Loucy (cell line): ENCODE measurements at regions not wholly inside any gene's neighbourhood (a gene's known extent, or its start where the extent isn't known, plus 50 kb on each side); places are given as distances from the start of the nearest gene placed in this dataset.

ENCODE experiments used
- H2AFZ ChIP-seq: fragments of 200-600 bp; sonication (generic); 2 replicates; pipeline ENCODE4 v1.6.0; 2016; ENCODE audit warnings: antibody characterized with exemption, mild to moderate bottlenecking, low read length, moderate library complexity
- H3F3A ChIP-seq: fragments of 200-600 bp; 2 replicates; pipeline ENCODE4 v1.6.0; 2016; ENCODE audit warnings: antibody characterized with exemption, low read depth, mild to moderate bottlenecking
- H3K27me3 ChIP-seq: fragments of 200-600 bp; sonication (generic); 2 replicates; pipeline ENCODE4 v1.6.1; 2014; ENCODE audit warnings: low read length, mild to moderate bottlenecking; ENCODE audit not compliant: insufficient read depth, poor library complexity, severe bottlenecking
- H3K36me3 ChIP-seq: fragments of 200-600 bp; sonication (generic); 2 replicates; pipeline ENCODE4 v1.6.1; 2016; ENCODE audit warnings: low read length; ENCODE audit not compliant: insufficient read depth
- H3K4me1 ChIP-seq: fragments of 200-600 bp; sonication (generic); 2 replicates; pipeline ENCODE4 v1.5.1; 2014; ENCODE audit warnings: low read length, mild to moderate bottlenecking; ENCODE audit not compliant: insufficient read depth, poor library complexity, severe bottlenecking
- H3K4me2 ChIP-seq: fragments of 200-600 bp; sonication (generic); 2 replicates; pipeline ENCODE4 v1.6.0; 2014; ENCODE audit warnings: antibody characterized with exemption, low read length, low read depth, mild to moderate bottlenecking; ENCODE audit not compliant: poor library complexity, severe bottlenecking
- H3K4me3 ChIP-seq: fragments of 200-600 bp; sonication (generic); 2 replicates; pipeline ENCODE4 v1.5.1; 2014; ENCODE audit warnings: low read length, mild to moderate bottlenecking, mixed read lengths; ENCODE audit not compliant: poor library complexity, severe bottlenecking
- H3K79me2 ChIP-seq: fragments of 200-600 bp; sonication (generic); 2 replicates; pipeline ENCODE4 v1.6.1; 2014; ENCODE audit warnings: low read length; ENCODE audit not compliant: insufficient read depth
- H3K9ac ChIP-seq: fragments of 200-600 bp; sonication (generic); 2 replicates; pipeline ENCODE4 v1.6.0; 2014; ENCODE audit warnings: mild to moderate bottlenecking, low read depth, low read length, moderate library complexity; ENCODE audit not compliant: poor library complexity, severe bottlenecking
- H3K9me2 ChIP-seq: fragments of 200-600 bp; sonication (generic); replicated peaks from 2 replicates; pipeline ENCODE4 v1.6.1; 2016; ENCODE audit warnings: low read depth, low read length, mixed read lengths
- H3K9me3 ChIP-seq: fragments of 200-600 bp; sonication (generic); 2 replicates; pipeline ENCODE4 v1.6.1; 2014; ENCODE audit warnings: mild to moderate bottlenecking, antibody characterized with exemption, low read length, low read depth; ENCODE audit not compliant: insufficient read depth
- H4K20me1 ChIP-seq: fragments of 200-600 bp; sonication (generic); 2 replicates; pipeline ENCODE4 v1.6.0; 2014; ENCODE audit warnings: antibody characterized with exemption, low read length, mild to moderate bottlenecking; ENCODE audit not compliant: insufficient read depth, poor library complexity, severe bottlenecking
- EZH2phosphoT487 ChIP-seq: fragments of 200-600 bp; IDR thresholded peaks from 2 replicates; pipeline ENCODE4 v1.6.1; 2018; ENCODE audit warnings: antibody characterized with exemption, mild to moderate bottlenecking, moderate library complexity, borderline replicate concordance
- TF ChIP-seq, protein P1 (sequence below): fragments of 200-600 bp; sonication (generic); conservative IDR thresholded peaks from 2 replicates; pipeline ENCODE4 v1.5.1; 2014; ENCODE audit warnings: mild to moderate bottlenecking, antibody characterized with exemption, low read length

DNA sequence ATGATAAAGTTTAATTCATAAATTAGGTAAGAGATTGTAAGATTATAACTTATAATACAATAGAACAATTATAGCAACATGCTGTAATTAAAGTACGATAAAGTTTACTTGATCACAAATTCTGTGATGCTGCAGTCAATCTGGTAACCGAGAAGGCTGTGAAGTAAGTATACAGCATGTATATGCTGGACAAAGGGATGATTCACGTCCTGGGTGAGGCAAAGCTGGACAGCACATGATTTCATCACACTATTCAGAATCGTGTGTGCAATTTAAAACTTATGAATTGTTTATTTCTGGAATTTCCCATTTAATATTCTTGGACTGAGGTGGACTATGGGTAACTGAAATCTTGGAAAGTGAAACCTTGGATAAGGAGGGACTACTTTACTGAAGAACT, 522.2 kb upstream of the CNTNAP5 start:
- Histone ChIP-seq H3K4me2 (no peak overlapping the region), H3K4me3 (no peak overlapping the region), H3K36me3 (no peaks in the 10 kb centered on the region), H2AFZ (no peak overlapping the region), H3K9ac (no peak overlapping the region), H3K27me3 (no peaks in the 10 kb centered on the region), H3K4me1 (no peaks in the 10 kb centered on the region), H3K79me2 (no peaks in the 10 kb centered on the region), H3K9me2 (no peaks in the 10 kb centered on the region), H3K9me3 (no peaks in the 10 kb centered on the region), H4K20me1 (no peaks in the 10 kb centered on the region), H3F3A (no peaks in the 10 kb centered on the region)
- TF ChIP-seq, protein P1, sequence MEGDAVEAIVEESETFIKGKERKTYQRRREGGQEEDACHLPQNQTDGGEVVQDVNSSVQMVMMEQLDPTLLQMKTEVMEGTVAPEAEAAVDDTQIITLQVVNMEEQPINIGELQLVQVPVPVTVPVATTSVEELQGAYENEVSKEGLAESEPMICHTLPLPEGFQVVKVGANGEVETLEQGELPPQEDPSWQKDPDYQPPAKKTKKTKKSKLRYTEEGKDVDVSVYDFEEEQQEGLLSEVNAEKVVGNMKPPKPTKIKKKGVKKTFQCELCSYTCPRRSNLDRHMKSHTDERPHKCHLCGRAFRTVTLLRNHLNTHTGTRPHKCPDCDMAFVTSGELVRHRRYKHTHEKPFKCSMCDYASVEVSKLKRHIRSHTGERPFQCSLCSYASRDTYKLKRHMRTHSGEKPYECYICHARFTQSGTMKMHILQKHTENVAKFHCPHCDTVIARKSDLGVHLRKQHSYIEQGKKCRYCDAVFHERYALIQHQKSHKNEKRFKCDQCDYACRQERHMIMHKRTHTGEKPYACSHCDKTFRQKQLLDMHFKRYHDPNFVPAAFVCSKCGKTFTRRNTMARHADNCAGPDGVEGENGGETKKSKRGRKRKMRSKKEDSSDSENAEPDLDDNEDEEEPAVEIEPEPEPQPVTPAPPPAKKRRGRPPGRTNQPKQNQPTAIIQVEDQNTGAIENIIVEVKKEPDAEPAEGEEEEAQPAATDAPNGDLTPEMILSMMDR, result no peak
- no peak for TF ChIP-seq EZH2phosphoT487

DNA sequence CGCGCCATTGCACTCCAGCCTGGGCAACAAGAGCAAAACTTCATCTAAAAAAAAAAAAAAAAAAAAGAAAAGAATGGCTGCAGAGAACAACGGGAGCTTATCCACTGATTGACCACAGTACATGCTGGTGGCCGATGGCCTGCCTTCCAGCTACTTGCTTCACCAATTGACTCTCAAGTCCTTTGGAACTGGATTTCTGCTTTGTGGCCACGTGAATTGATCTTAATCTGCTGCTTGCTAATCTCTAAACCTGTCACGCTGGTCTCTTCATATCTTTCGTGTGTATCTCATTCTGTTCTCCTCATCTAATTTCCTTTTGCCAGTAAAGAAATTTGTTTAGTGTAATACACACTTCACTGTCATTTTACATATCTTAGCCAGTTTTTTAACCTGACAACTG, 512.5 kb upstream of the CNTNAP5 start:
- H3K79me2 ChIP-seq, result no peaks in the 10 kb centered on the region
- no peaks in the 10 kb centered on the region for H3K36me3 ChIP-seq
- no peaks in the 10 kb centered on the region for H3K4me1 ChIP-seq
- H3F3A ChIP-seq, result no peaks in the 10 kb centered on the region
- no peaks in the 10 kb centered on the region for H3K9me2 ChIP-seq
- H3K9me3 ChIP-seq, result no peaks in the 10 kb centered on the region
- H3K27me3 ChIP-seq, result no peaks in the 10 kb centered on the region
- no peaks in the 10 kb centered on the region for H4K20me1 ChIP-seq
- H3K9ac ChIP-seq, result no peak overlapping the region
- no peak for TF ChIP-seq EZH2phosphoT487
- TF ChIP-seq, protein P1, result no peak
- H2AFZ ChIP-seq, result no peak overlapping the region
- H3K4me2 ChIP-seq, result no peak overlapping the region
- H3K4me3 ChIP-seq, result no peak overlapping the region

DNA sequence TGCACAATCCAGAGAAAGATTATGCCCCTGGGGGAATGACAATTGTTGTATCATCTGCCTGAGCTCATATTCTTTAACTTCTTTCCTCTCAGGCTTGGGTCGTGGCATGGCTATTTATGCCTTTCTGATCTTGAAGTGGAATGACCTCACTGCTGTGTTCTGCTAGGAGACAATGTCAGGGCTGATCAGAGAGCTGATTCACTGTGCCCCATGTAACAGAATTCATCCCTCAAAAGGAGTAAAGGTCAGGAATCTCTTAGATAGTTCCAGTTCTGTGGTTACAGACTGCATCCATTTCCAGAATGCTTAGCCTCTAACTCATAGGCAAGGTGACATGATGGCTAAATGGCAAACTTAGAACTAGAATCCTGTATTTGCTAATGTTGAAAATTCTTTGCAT, 511.7 kb upstream of the CNTNAP5 start:
- TF ChIP-seq, protein P1, result no peak
- no peak for TF ChIP-seq EZH2phosphoT487
- H3K36me3 ChIP-seq, result no peaks in the 10 kb centered on the region

More for the DNA sequence above, 511.7 kb upstream of the CNTNAP5 start:
- H3K4me3 ChIP-seq, result no peak overlapping the region
- H3K9me2 ChIP-seq, result no peaks in the 10 kb centered on the region
- no peaks in the 10 kb centered on the region for H4K20me1 ChIP-seq
- H3K27me3 ChIP-seq, result no peaks in the 10 kb centered on the region
- no peak overlapping the region for H3K4me2 ChIP-seq
- no peak overlapping the region for H3K9ac ChIP-seq
- no peaks in the 10 kb centered on the region for H3F3A ChIP-seq
- H3K9me3 ChIP-seq, result no peaks in the 10 kb centered on the region
- no peaks in the 10 kb centered on the region for H3K79me2 ChIP-seq
- no peaks in the 10 kb centered on the region for H3K4me1 ChIP-seq
- peak overlapping the region; percentile 8; the same call in 1 of the 2 replicates for H2AFZ ChIP-seq
